ENCODE measurements at regions not wholly inside any gene's neighbourhood (a gene's known extent, or its start where the extent isn't known, plus 50 kb on each side); places are given as distances from the start of the nearest gene placed in this dataset.

DNA sequence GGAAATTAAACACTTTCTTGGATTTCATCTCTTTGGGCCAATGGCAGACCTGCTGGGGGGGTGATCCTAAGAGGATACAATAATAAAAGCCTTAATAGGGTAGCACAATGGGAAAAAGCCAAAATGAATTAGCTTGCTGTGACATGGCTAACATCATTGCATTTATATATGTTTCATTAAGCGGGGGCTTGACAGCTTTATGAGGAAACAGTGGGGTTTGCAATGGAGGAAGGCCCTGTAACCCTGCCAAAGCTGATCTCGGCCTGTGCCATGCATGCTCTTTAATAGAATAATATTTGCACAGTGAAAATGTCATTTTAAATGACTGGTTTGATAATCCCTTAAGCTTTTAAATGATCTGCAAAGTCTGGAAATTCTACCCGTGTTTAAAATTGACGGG, 291.5 kb downstream of the SLC4A3 start:
- Histone ChIP-seq H3K36me3 (no peaks in the 10 kb centered on the region), H3K9me3 (no peaks in the 10 kb centered on the region), H3K27ac (no peak overlapping the region), H3K4me1 (no peaks in the 10 kb centered on the region), H3K4me3 (no peak overlapping the region), H3K27me3 (no peaks in the 10 kb centered on the region)
- ATAC-seq, result no peak
- DNase-seq, result no peak
- intact Hi-C loops (cut with DNase I), result no loop called here
- TF ChIP-seq, protein P1, sequence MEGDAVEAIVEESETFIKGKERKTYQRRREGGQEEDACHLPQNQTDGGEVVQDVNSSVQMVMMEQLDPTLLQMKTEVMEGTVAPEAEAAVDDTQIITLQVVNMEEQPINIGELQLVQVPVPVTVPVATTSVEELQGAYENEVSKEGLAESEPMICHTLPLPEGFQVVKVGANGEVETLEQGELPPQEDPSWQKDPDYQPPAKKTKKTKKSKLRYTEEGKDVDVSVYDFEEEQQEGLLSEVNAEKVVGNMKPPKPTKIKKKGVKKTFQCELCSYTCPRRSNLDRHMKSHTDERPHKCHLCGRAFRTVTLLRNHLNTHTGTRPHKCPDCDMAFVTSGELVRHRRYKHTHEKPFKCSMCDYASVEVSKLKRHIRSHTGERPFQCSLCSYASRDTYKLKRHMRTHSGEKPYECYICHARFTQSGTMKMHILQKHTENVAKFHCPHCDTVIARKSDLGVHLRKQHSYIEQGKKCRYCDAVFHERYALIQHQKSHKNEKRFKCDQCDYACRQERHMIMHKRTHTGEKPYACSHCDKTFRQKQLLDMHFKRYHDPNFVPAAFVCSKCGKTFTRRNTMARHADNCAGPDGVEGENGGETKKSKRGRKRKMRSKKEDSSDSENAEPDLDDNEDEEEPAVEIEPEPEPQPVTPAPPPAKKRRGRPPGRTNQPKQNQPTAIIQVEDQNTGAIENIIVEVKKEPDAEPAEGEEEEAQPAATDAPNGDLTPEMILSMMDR (IDR thresholded peaks at IDR 0.05), result no peak

GRCh38 chr2:219919506-219919905, 292.1 kb downstream of the SLC4A3 start:
- no peaks in the 10 kb centered on the region for H3K36me3 ChIP-seq
- TF ChIP-seq, protein P1 (IDR thresholded peaks at IDR 0.05), result no peak
- H3K9me3 ChIP-seq, result no peaks in the 10 kb centered on the region
- DNase-seq (no peak), ATAC-seq (no peak)
- H3K4me1 ChIP-seq, result no peaks in the 10 kb centered on the region
- H3K4me3 ChIP-seq, result no peak overlapping the region
- intact Hi-C loops (cut with DNase I), result no loop called here
- H3K27ac ChIP-seq, result no peak overlapping the region
- H3K27me3 ChIP-seq, result no peaks in the 10 kb centered on the region

GRCh38 chr2:219929835-219930234, 302.4 kb downstream of the SLC4A3 start:
- no peak overlapping the region for H3K27ac ChIP-seq
- DNase-seq (no peak), ATAC-seq (no peak)
- H3K4me3 ChIP-seq, result no peak overlapping the region
- TF ChIP-seq, protein P1 (IDR thresholded peaks at IDR 0.05), result no peak
- H3K27me3 ChIP-seq, result no peaks in the 10 kb centered on the region
- no peaks in the 10 kb centered on the region for H3K9me3 ChIP-seq
- intact Hi-C loops (cut with DNase I), result no loop called here
- no peaks in the 10 kb centered on the region for H3K4me1 ChIP-seq
- H3K36me3 ChIP-seq, result no peaks in the 10 kb centered on the region

DNA sequence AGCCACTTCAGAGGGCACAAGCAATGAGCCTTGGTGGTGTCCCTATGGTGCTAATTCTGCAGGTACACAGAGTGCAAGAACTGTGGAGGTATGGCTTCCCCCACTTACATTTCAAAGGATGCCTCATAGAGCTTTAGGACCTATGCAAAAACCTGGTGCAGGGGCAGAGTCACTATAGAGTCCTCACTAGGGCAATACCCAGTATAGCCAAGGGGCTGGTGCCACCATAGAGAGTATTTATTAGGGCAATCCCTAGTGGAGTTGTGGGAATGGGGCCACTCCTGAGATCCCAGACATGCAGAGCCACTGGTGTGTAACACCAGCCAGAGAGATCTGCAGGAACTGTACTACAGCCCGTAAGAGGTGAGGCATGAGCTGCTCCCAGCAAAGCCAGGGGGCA, 312.2 kb downstream of the SLC4A3 start:
- Histone ChIP-seq H3K27ac (no peak overlapping the region), H3K27me3 (no peaks in the 10 kb centered on the region), H3K4me3 (no peak overlapping the region), H3K36me3 (no peaks in the 10 kb centered on the region), H3K4me1 (no peaks in the 10 kb centered on the region), H3K9me3 (no peaks in the 10 kb centered on the region)
- DNase-seq (no peak), ATAC-seq (no peak)
- TF ChIP-seq, protein P1 (IDR thresholded peaks at IDR 0.05), result no peak
- intact Hi-C loops (cut with DNase I), result no loop called here

DNA sequence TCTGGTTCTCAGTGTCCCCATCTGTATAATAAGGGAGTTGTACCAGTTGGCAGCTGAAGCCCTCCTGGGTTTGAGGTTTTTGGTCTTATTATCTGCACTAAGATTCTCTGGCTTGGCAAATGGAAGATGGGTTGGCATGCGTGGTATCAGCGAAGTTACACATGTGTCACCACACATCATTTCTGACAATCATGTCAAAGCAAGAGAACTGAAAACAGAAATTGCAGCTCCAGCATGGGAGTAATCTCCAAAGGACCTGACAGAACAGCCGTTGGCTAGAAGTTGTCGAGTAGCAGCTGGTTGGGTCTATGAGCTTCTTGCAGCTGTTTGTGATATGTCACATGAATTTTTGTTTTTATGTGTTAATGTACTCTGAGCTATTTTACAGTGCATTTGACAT, 317.4 kb downstream of the SLC4A3 start:
- no peaks in the 10 kb centered on the region for H3K27me3 ChIP-seq
- H3K9me3 ChIP-seq, result no peaks in the 10 kb centered on the region
- no peaks in the 10 kb centered on the region for H3K4me1 ChIP-seq
- intact Hi-C loops (cut with DNase I), result no loop called here
- H3K27ac ChIP-seq, result no peak overlapping the region
- H3K36me3 ChIP-seq, result no peaks in the 10 kb centered on the region
- H3K4me3 ChIP-seq, result no peak overlapping the region
- TF ChIP-seq, protein P1 (IDR thresholded peaks at IDR 0.05), result no peak
- ATAC-seq, result no peak
- no peak for DNase-seq

DNA sequence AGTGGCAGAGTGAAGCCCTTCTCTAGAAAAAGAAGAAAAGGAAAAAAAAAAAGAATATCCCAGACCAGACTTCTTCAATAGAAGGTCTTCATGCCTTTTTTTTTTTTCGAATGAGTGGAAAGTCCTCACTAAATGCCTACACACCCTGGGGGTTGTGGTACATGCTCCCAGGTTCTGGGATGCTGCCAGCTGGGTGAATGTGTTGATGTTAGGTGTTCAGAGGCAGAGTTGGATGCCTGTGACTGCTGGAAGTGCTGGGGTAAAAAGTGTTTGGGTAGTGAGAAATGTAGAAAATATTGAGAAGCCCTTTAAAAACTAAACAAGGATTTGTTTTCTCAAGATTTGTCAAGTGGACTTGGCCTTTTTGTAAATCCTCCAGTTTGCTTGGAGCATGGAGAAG, 318.6 kb downstream of the SLC4A3 start:
- no peak overlapping the region for H3K27ac ChIP-seq
- H3K27me3 ChIP-seq, result no peaks in the 10 kb centered on the region
- H3K4me3 ChIP-seq, result no peak overlapping the region
- no peaks in the 10 kb centered on the region for H3K4me1 ChIP-seq
- no peaks in the 10 kb centered on the region for H3K9me3 ChIP-seq
- ATAC-seq, result no peak
- TF ChIP-seq, protein P1 (IDR thresholded peaks at IDR 0.05), result no peak
- intact Hi-C loops (cut with DNase I), result no loop called here
- no peaks in the 10 kb centered on the region for H3K36me3 ChIP-seq
- no peak for DNase-seq

Data from upper lobe of right lung (tissue), 1 donor.